ENCODE measurements at regions not wholly inside any gene's neighbourhood (a gene's known extent, or its start where the extent isn't known, plus 50 kb on each side); places are given as distances from the start of the nearest gene placed in this dataset.

DNA sequence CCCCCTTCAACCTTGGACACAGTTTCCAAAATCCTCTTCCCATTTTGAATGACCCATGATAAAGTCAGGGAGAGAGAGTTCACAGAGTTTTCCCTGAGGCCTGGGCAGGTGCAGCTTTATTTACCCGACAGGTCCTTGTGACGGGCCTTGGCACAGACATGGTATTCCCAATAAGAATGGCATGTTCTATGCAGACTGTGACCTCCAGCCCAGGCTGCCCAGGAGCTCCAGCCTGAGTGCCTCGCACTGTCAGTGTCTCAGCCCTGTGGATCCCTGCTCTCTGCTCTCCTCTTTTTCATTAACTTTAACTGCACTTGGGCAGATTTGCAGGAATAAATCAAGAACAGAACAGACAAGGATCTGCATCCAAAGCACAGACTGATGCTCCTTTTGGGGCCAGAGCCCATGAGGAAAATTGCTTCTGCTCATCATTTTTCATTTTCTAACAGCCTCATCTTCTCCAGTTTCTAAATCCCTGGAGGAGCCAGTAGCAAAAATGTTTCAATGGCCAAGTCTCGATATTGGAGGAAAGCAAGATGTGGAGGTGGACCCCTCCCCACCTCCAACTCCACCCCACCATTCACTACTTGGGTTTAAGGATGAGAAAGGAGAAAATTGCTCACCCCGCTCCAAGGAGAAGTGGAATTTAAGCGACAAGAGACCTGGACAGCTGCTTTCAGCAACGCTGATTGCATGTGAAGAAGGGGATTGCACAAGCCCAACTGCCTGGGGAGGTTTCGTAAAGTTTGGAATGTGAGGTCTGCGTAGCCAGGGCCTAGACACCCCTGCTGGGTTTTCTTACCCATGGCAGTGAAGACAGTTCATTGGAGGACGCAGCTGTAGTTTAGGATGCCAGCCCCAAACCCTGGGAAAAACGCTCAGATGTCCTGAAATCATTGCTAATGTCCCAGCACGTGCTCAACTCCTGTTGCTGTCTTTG, 225.9 kb downstream of the WDR11 start:
- DNase-seq, result no peak

DNA sequence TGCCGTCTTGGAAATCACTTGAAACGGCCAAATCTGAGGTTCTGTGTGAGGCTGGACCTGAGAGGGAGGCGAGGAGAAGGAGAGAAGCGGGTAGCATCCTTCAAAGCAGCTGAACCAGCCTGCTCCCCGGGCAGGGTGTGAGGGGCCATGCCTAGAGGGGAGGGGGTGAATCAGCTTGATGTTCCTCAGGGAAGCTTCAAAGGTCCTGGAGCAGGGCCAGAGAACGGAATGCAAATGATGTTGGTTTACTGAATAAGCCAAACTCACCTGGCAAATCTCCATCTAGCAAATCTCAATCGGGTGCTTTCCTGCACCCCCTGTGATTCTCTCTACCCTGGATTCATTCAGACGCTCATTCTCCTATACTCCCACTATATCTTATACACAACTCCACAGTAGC, 226.9 kb downstream of the WDR11 start:
- no peak for DNase-seq

DNA sequence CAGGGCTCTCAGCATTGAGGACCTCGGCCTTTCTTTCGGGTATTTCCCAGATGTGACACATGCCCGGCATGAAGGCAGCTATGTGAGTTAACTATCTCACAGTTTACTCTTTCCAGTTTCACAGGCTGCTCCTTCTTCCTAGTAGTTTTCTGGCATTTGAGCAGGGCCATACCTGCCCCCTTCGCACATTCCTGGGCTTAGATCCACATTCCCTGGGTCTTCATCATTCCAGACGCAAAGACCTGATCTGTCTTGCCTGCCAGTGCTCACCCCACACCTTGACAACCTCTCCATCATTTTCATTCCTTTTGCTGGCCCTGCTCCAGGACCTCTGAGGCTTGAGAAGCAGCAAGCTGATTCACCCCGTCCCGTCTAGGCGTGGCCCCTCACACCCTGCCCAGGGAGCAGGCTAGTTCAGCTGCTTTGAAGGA, 227.5 kb downstream of the WDR11 start:
- DNase-seq, result no peak

DNA sequence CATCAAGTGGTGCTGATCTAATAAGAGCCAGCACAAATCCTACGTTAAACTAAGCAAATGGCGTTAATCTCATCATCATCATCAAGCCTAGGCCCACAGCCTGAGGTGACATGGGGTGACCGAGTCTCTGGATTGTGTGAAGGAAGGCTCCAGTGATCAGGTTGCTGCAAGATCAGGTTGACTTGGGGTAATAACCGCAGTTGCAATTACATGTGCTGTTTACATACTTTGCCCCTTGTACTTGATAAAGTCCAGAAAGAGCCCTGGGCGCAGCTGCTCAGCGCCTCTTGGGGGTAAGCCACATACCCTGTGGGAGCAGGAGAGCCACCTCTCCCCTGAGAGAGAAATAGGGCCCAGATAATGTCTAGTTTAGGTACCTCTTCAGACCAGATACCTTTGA, 228.1 kb downstream of the WDR11 start:
- DNase-seq, result no peak

DNA sequence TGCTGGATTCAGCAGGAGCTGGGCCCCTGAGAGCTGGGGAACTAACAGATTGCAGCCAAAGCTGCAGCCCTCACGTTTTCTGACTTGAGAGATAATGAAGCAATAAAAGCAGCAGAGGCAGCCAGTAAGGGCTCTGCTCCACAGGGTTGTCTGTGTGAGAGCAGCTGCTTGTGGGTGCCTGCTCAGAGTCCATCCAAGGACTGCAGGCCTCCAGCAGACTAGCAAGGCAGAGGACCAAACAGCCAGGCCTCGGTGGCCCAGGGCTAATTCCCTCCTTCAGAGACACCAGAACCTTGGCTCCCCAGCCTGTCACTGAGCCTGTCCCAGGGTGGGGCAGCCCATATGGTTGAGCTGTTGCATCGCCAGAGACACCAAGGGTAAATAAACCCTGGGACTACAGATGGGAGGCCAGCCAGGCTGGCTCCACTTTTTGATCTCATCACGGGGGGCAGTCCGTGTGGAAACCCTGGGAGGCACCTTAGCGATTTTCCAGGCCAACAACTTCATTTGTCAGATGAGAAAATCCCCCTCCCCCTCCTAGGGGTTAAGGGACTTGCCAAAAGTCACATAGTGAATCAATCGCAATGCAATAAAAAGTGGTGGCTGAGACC, 229.2 kb downstream of the WDR11 start:
- no peak for DNase-seq

DNA sequence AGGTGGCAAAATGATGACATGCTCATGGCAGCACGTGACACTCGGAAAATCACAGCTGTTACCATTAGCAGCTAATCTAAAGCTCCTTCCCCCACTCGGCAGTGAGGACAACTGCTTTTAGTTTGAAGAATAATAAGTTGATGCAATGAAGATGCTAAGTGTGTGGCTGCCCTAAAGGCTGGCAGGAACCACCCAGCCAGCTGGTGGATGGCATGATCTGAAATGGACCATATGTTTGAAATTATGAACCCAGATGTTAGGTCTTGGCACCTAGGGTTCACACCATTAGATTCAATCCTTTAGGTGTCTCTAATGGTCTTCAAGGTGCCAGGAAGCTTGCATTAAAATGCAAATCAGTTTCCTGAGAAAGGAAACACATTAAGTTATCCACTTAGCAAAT, 230.1 kb downstream of the WDR11 start:
- no peak for DNase-seq

DNA sequence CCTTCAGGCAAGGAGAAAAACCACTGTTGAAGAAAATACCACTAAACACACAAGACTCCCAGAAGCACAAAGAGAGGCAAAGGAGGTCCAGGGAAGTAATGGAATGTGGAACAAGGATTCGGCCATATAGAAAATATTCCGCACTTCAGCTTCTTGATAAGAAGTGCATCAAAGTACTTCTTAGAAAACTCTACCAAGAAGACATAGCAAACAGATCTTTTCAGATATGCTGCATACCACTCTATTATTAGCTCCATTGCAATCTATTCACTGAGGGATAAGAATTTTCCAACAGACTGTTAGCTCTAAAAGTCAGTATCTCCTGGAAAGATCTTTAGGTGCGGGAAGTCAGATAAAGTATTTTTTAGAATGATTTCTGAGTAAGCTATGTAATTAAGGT, 231.8 kb downstream of the WDR11 start:
- no peak for DNase-seq

DNA sequence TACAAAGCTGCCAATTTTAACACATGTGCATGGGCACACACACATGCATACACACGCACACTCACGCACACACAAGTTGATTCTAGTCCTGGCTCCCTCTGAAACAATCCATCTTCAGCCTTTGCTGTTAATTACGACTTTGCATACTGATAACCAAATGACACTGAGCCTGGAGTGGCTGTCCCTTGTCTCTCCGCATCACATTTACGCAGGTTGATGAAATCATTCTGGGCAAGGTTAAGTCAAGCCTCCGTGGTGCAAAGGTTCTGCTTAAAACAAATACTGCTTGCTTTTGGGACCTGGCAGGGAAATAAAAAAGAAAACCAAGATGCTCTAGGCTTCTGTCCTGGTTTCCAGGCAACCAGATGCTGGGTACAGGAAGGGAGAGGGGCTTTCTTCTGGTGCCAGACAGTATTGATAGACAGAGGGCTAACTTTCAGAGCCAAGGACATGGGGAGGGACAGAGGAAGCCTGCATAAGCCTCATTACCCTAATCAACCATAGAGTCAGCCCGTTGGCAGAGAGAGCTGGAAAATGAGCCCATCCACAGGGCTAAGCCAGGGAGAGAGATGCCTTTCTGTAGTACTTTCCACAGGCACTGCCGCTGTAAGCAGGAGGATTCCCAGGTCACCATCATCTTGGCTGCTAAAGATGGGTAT, 233.0 kb downstream of the WDR11 start:
- no peak for DNase-seq

DNA sequence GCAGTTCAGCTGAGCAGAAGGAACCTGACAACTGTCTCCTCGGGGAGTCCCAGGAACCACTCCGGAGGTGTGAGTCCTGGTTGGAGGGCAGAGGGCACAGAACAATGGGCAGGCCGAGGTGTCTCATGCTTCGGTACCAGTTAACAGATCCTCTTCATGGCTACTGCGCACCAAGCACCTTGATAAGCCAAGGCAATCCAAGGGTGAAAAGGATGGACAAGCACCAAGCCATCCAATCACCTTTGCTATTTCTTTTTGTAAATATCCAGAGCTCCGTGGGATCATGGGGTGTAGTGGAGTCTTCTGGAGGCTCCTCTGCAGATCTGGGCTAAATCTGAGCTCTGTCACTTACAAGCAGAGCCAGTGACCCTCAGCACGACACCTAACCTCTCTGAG, 233.5 kb downstream of the WDR11 start:
- DNase-seq, result no peak

DNA sequence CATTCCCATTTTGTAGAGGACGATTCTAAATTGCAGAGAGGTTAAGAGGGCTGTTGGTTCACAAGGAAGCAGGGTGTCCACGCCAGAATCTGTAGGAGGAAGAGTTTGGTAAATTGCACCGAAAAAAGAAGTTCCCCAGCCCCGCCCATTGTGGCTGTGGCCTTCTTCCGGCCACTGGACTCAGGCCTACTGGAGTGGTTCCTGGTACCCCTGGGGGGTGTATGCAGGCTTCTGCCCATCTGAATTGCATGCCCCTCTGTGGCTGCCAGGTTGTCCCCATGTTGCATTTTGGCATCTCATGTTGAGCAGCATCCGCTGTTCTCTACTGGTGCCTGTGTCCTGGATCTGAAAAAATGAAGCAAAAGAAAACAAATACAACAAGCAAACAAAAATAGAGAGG, 234.2 kb downstream of the WDR11 start:
- DNase-seq, result no peak

DNA sequence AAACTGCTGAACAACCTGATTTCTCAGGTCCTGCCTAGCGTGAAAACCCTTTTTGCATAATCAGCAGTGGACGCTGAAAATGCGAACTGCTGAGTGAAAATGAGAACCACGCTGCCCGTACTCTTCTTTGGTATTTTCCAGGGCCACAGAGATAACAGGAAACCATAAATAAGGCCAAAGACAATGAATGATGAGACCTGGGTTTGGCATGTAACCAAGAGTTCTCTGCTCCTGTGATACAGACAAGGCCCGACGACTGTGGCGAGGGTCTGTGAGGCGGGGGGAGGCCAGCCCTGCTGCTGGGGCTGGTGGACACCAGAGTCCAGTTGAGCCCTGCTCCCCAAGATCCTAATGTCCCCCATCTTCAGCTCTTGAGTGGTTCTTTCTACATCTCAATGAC, 236.0 kb downstream of the WDR11 start:
- DNase-seq, result no peak

DNA sequence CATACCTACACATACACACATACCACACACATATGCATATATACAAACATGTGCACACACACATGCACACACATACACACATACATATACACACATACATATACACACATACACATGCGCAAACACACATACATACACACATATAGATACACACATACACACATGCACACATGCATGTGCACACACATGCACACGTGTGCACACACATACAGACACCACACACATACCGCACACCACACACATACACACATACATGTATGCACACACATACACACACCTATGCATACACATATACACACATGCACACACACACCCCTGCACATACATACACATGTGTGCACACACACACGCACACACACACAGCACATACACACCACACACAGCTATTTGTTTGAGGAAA, 236.5 kb downstream of the WDR11 start:
- DNase-seq, result no peak

DNA sequence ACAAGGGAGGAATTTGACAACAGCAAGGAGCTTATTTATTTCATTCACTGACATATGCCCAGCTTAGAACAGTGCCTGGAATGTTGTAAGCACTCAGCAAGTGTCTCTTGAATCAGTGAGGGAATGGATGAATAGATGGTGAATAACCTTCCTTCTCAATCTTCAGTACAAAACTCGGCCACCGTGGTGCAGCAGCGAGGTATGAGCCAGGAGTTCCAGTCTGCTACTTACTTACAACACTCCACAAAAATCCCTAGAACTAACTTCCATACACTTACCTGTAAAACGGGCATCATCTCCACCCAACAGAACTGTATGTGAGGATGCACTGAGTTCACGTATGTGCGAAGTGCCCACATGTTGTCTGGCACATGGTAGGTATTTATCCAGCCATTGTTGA, 237.4 kb downstream of the WDR11 start:
- no peak for DNase-seq

DNA sequence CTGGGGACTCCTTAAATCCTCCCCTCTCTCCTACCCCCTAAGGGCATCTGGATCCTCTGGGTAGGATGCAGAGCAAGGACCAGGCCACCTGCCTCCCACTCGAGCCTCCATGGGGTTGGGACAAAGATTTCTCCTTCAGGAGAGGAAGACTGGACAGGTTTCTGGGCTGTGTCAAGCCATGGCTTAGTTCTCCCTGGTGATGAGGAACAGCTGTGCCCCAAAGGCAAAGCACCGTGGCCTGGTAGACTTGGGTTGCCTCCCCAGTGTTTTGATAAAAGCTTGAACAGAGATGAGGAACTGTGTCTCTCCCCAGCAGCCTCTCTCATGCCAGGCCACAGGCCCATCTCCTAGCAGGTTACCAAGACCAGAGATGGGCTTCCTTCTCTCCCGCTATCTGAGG, 238.3 kb downstream of the WDR11 start:
- no peak for DNase-seq

DNA sequence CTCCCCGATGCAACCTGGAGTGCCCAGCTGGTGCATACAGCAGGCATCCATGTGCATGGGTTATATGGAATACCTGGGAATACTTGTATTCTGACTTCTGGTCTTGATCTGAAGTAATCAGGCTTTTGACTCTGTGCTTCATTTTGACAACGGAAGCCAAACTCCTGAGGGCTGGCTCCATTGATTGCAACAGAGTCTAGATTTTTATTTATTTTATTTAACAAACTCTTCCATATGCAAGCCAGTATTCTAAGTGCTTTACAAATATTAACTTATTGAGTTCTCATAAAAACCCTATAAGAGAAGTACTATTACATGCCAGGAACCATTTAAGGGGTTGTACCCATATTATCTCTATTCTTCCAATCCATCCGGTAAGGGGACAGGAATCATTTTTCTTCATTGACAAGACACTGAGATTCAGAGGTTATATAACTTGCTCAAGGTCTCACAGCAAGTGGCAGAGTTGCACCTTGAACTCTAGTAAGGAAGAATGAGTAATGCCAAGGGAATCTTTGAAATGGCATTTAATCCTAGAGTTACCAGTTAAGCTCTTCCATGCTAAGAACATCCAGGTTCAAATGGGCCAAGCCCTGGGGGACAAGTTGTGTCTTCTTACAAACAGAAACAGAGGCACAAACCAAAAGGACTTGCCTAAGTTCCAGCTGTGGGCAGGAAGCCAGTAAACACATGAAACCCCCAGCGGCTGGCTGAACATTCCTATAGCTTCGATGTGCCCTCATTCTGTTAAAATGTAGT, 241.0 kb downstream of the WDR11 start:
- no peak for DNase-seq

DNA sequence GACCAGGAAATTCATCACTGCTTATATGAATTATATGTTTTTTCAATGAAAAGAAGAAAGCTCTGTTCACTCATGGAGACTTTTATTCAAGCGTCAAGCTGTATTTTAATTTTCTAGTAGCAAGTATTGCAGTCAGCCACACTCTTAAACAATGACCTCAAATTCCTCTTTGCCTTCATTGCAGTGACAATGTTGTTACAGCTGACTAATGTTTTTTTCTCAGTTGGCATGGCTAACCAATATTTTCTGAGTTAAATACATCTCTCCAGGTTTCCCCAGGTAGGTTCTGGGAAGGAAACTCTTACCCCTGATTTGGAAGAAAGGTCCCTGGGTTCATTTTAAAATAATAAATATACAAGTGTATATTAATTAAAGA, 241.5 kb downstream of the WDR11 start:
- no peak for DNase-seq

DNA sequence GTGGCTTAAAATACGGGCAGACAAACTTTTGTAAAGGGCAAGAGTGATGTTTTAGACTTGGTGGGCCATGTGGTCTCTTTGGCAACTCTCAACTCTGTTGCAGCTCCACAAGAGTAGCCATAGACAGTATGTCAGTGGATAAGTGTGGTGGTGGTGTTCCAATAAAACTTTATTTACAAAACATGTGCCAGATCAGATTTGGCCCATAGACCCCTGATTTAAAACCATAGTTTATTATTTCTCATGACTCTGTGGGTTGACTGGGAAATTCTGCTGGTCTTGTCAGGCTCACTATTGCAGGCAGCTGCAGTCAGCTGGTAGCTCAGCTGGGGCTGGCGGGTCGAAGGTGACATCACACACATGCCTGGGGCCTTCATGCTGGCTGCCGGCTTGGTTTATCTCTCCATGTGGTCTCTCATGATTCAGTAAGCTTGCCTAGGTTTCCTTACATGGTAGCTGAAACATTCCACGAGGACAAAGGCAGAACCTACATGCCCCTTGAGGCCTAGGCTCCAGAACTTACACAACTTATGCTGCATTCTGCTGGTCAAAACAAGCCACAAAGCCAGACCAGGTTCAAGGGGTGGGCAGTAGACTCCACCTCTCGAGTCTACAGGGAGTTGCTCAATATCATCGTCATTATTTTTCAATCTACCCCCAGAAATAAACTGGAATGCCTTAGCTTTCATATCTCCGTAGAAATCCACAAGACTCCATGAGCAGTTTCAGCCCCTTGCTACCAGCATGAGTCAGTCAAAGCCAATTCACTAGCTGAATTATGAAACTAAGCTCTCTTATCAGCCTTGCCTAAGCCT, 245.7 kb downstream of the WDR11 start:
- no peak for DNase-seq

DNA sequence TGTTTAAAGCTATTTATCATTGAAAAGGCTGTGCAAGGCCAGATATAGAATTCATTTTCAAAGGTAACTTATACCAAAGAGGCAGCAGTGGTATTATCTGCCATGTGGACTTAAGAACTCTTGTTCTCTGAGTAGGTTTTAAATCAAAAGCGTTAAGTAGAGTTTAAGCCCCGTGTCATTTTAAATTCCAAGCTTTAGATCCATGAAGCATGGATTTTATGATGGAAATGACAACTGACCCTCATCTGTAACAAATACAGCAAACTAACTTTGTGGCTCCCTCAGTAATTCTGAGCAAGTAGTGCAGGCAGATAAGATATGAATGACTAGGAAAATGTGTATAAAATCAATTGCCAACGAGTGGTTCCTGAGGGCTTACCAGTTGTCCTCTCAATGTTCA, 247.0 kb downstream of the WDR11 start:
- no peak for DNase-seq

DNA sequence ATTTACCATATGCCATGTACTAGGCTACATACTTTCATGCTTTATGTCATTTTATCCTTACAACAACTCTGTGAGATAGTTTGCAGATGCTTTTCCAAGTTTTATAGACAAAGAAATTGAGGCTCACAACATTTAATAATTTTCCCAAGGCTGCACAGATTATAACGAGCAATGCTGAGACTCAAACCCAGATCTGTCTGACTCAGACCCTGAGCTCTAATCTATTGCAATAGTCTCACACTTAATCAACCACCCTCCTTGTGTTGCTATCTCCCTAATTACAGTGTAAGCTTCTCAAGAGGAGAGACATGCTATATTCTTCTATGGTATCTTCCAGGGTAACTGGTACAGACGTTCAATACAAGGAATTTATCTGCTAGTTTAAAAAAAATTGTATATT, 247.6 kb downstream of the WDR11 start:
- no peak for DNase-seq

DNA sequence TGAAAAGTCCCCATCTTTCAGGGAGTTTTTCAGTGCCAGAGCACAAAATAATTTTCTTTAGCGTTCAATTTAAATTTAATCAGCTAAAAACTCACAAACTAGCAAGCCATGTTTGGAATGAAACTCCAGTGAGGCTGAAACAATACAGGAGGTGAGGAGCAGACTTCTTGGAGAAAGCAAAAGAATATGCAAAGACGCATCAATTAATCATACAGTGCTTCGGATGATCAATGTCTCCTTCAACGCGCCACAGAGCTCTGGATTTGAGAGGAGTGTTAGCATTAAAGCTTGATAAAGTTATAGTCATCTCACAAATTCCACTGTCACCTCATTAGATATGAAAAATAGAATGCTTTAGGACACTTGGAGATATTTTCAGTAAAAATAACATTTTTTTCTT, 248.0 kb downstream of the WDR11 start:
- no peak for DNase-seq

DNA sequence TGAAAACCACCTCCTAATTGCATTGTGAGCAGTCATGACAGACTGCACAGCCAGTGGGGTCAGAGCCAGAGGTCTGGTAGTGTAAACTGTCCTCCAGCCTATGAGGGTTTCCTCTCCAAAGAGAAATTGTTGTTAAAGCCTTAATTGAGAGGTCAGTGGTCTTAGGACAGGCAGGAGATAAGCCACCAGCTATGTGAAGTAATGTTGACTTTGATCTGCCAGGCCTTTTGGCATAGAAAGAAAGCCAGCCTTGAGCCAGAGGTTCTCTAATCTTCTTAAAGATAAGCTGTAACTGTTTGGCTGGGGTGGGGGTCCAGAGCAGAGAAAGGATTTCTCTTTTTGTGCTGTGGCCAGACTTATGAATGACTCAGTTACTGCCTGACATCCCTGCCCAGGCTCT, 248.4 kb downstream of the WDR11 start:
- DNase-seq, result no peak

DNA sequence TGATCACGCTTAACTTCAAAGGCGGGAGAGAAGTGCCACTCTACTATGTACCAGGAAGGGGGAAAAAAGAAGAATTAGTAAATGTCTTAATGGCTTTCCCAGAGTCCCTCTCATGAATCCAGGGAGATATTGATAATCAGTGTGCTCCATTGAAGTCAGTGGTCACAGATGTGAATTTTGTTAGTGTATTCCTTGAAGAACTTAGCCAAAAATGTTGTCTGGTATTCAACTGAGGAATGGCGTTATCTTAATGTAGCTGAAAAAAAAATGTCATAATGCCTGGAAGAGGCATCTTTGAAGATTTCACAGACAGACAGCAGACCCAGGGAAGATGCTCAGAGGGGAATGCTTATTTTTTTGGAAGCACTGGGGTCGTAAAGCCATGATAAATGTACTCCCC, 250.4 kb downstream of the WDR11 start:
- DNase-seq, result no peak

DNA sequence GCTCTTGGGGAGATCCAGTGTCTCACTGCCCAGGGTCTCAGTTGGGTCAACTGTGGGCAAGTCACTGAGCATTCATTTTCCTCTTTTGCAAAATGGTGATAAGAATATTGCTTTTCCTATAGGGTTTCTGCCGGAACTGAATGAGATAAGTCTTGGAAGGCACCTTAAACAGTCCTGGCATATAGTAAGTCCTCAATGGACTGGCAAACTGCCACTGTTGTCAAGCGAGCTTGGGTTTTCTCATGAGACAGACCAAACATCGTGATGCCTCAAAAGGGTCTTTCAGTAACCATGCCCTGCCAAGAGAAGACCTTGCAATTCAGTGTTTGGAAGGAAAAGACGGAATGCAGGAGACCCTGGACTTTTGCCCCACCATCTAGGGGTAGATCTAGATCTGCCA, 251.5 kb downstream of the WDR11 start:
- DNase-seq, result no peak

All from stimulated activated CD4-positive, alpha-beta T cell treated with anti-CD3 and anti-CD28 coated beads, Interleukin-4, amount 100 ng/mL, for 1 hour (primary cell).